ENCODE measurements at regions not wholly inside any gene's neighbourhood (a gene's known extent, or its start where the extent isn't known, plus 50 kb on each side); places are given as distances from the start of the nearest gene placed in this dataset.

- Histone ChIP-seq H3K4me3 (ENCODE audit: low read depth in 2 of 2, low read length in 1 of 2) (no peak overlapping the region), H3F3A (replicated peaks; ENCODE audit: insufficient read depth) (peaks cover 8% of the 10 kb centered on the region), H3K4me2 (no peak overlapping the region), H4K20me1 (ENCODE audit: insufficient read depth) (no peaks in the 10 kb centered on the region), H3K27me3 (ENCODE audit: insufficient read depth) (no peaks in the 10 kb centered on the region), H3K9ac (no peak overlapping the region), H3K4me1 (ENCODE audit: control insufficient read depth in 1 of 2, insufficient read depth in 2 of 2, low read depth in 1 of 2, low read length in 1 of 2) (no peaks in the 10 kb centered on the region), H2AFZ (ENCODE audit: low read depth) (no peak overlapping the region), H3K9me3 (no peaks in the 10 kb centered on the region), H3K36me3 (replicated peaks in 1 of 2; ENCODE audit: control insufficient read depth in 1 of 2, insufficient read depth in 2 of 2, low read length in 1 of 2) (no peaks in the 10 kb centered on the region), H3K79me2 (ENCODE audit: insufficient read depth) (no peaks in the 10 kb centered on the region), H3K9me2 (no peaks in the 10 kb centered on the region), H3K27ac (ENCODE audit: low read depth in 2 of 2, low read length in 1 of 2) (no peak overlapping the region)
- CTCF ChIA-PET, result no interaction called here
- DNase-seq, result no peak
- POLR2A ChIA-PET, result no interaction called here
- WGBS (ENCODE audit: low lambda C conversion rate), result 78% methylated on average over 7 of the region's 7 CpGs
- TF ChIP-seq EZH2phosphoT487 (IDR thresholded peaks at IDR 0.05; ENCODE audit: borderline replicate concordance, low read depth) (no peak), YY1 (IDR thresholded peaks at IDR 0.05; ENCODE audit: low read depth) (no peak), RXRA (IDR thresholded peaks at IDR 0.05; ENCODE audit: borderline replicate concordance, low read depth) (no peak)
- TF ChIP-seq, protein P1, sequence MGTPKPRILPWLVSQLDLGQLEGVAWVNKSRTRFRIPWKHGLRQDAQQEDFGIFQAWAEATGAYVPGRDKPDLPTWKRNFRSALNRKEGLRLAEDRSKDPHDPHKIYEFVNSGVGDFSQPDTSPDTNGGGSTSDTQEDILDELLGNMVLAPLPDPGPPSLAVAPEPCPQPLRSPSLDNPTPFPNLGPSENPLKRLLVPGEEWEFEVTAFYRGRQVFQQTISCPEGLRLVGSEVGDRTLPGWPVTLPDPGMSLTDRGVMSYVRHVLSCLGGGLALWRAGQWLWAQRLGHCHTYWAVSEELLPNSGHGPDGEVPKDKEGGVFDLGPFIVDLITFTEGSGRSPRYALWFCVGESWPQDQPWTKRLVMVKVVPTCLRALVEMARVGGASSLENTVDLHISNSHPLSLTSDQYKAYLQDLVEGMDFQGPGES (IDR thresholded peaks at IDR 0.05; ENCODE audit: low read depth, low read length), result no peak
- TF ChIP-seq, protein P2, sequence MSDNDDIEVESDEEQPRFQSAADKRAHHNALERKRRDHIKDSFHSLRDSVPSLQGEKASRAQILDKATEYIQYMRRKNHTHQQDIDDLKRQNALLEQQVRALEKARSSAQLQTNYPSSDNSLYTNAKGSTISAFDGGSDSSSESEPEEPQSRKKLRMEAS (IDR thresholded peaks at IDR 0.05; ENCODE audit: low read depth), result no peak
These were observed 116.8 kb upstream of the TMPRSS2 start for GRCh38 chr21:41624674-41625310.

GRCh38 chr21:41623945-41624344 lies 116.0 kb upstream of the TMPRSS2 start:
- CTCF ChIA-PET, result interaction anchor here (3.4 kb wide), 1 partner anchor 11 kb away, joined by 15 read pairs; no protein-coding TSS in a partner anchor

More at GRCh38 chr21:41623945-41624344, 116.0 kb upstream of the TMPRSS2 start:
- Histone ChIP-seq H4K20me1 (ENCODE audit: insufficient read depth) (no peaks in the 10 kb centered on the region), H3K4me2 (no peak overlapping the region), H3K27me3 (ENCODE audit: insufficient read depth) (no peaks in the 10 kb centered on the region), H3K79me2 (ENCODE audit: insufficient read depth) (no peaks in the 10 kb centered on the region), H3K36me3 (replicated peaks in 1 of 2; ENCODE audit: control insufficient read depth in 1 of 2, insufficient read depth in 2 of 2, low read length in 1 of 2) (no peaks in the 10 kb centered on the region), H3K9me2 (no peaks in the 10 kb centered on the region), H2AFZ (ENCODE audit: low read depth) (no peak overlapping the region), H3K4me1 (ENCODE audit: control insufficient read depth in 1 of 2, insufficient read depth in 2 of 2, low read depth in 1 of 2, low read length in 1 of 2) (no peaks in the 10 kb centered on the region), H3F3A (replicated peaks; ENCODE audit: insufficient read depth) (peaks cover 2% of the 10 kb centered on the region), H3K27ac (ENCODE audit: low read depth in 2 of 2, low read length in 1 of 2) (no peak overlapping the region), H3K9me3 (no peaks in the 10 kb centered on the region), H3K9ac (no peak overlapping the region), H3K4me3 (ENCODE audit: low read depth in 2 of 2, low read length in 1 of 2) (no peak overlapping the region)
- TF ChIP-seq JUND (IDR thresholded peaks at IDR 0.05), result no peak
- TF ChIP-seq, protein P3, sequence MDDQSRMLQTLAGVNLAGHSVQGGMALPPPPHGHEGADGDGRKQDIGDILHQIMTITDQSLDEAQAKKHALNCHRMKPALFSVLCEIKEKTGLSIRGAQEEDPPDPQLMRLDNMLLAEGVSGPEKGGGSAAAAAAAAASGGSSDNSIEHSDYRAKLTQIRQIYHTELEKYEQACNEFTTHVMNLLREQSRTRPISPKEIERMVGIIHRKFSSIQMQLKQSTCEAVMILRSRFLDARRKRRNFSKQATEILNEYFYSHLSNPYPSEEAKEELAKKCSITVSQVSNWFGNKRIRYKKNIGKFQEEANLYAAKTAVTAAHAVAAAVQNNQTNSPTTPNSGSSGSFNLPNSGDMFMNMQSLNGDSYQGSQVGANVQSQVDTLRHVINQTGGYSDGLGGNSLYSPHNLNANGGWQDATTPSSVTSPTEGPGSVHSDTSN (IDR thresholded peaks at IDR 0.05), result no peak
- no peak for TF ChIP-seq NRF1 (IDR thresholded peaks at IDR 0.05; ENCODE audit: low read depth, low read length)
- no peak for TF ChIP-seq FOXM1 (IDR thresholded peaks at IDR 0.05; ENCODE audit: low read depth)
- no peak for TF ChIP-seq NFIC (IDR thresholded peaks at IDR 0.05; ENCODE audit: borderline replicate concordance)
- TF ChIP-seq, protein P2 (IDR thresholded peaks at IDR 0.05; ENCODE audit: low read depth), result no peak
- TF ChIP-seq POLR2AphosphoS5 (IDR thresholded peaks at IDR 0.05; ENCODE audit: low read depth, low read length), result no peak
- TF ChIP-seq, protein P4, sequence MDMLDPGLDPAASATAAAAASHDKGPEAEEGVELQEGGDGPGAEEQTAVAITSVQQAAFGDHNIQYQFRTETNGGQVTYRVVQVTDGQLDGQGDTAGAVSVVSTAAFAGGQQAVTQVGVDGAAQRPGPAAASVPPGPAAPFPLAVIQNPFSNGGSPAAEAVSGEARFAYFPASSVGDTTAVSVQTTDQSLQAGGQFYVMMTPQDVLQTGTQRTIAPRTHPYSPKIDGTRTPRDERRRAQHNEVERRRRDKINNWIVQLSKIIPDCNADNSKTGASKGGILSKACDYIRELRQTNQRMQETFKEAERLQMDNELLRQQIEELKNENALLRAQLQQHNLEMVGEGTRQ (IDR thresholded peaks at IDR 0.05; ENCODE audit: borderline replicate concordance, low read depth, low read length), result no peak
- no peak for TF ChIP-seq FOSL2 (IDR thresholded peaks at IDR 0.05; ENCODE audit: borderline replicate concordance, low read depth)
- TF ChIP-seq MEF2A (IDR thresholded peaks at IDR 0.05; ENCODE audit: borderline replicate concordance, low read depth), result no peak
- no peak for TF ChIP-seq CHD2 (IDR thresholded peaks at IDR 0.05; ENCODE audit: low read length, partially characterized antibody)
- TF ChIP-seq SIN3A (IDR thresholded peaks at IDR 0.05; ENCODE audit: borderline replicate concordance, low read depth, low read length), result no peak
- TF ChIP-seq GABPA (IDR thresholded peaks at IDR 0.05; ENCODE audit: low read depth), result no peak
- TF ChIP-seq FOXJ3 (CRISPR knock-in tag; IDR thresholded peaks at IDR 0.05), result no peak
- TF ChIP-seq, protein P5, sequence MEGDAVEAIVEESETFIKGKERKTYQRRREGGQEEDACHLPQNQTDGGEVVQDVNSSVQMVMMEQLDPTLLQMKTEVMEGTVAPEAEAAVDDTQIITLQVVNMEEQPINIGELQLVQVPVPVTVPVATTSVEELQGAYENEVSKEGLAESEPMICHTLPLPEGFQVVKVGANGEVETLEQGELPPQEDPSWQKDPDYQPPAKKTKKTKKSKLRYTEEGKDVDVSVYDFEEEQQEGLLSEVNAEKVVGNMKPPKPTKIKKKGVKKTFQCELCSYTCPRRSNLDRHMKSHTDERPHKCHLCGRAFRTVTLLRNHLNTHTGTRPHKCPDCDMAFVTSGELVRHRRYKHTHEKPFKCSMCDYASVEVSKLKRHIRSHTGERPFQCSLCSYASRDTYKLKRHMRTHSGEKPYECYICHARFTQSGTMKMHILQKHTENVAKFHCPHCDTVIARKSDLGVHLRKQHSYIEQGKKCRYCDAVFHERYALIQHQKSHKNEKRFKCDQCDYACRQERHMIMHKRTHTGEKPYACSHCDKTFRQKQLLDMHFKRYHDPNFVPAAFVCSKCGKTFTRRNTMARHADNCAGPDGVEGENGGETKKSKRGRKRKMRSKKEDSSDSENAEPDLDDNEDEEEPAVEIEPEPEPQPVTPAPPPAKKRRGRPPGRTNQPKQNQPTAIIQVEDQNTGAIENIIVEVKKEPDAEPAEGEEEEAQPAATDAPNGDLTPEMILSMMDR (IDR thresholded peaks at IDR 0.05), result no peak
- no peak for TF ChIP-seq TCF12 (IDR thresholded peaks at IDR 0.05)
- POLR2A ChIA-PET, result no interaction called here
- WGBS (ENCODE audit: low lambda C conversion rate), result 89% methylated on average over 8 of the region's 8 CpGs
- DNase-seq, result no peak

All from SK-N-SH (cell line).